ENCODE measurements at regions not wholly inside any gene's neighbourhood (a gene's known extent, or its start where the extent isn't known, plus 50 kb on each side); places are given as distances from the start of the nearest gene placed in this dataset.

DNA sequence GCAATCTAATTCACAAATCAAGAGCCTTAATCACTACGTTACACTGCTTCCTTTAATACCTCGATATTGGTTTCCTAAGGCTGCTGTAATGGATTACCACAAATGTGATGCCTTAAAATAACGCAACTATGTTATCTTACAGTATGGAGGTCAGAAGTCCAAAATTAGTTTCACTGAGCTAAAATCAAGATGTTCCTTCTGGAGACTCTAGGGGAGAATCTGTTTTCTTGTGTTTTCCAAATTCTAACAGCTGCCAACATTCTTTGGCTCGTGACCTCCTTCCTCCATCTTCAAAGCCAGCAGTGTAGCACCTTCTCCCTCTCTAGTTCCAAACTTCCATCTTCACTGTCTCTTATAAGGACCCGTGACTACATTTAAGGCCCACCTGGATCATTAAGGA, 335.0 kb upstream of the NFIA start:
- ATAC-seq (no peak), DNase-seq (no peak)
- Histone ChIP-seq H3K9me3 (no peaks in the 10 kb centered on the region), H3K27ac (no peak overlapping the region), H3K36me3 (no peaks in the 10 kb centered on the region), H3K27me3 (no peaks in the 10 kb centered on the region), H3K4me3 (no peak overlapping the region), H3K4me1 (no peaks in the 10 kb centered on the region)
- TF ChIP-seq, protein P1, sequence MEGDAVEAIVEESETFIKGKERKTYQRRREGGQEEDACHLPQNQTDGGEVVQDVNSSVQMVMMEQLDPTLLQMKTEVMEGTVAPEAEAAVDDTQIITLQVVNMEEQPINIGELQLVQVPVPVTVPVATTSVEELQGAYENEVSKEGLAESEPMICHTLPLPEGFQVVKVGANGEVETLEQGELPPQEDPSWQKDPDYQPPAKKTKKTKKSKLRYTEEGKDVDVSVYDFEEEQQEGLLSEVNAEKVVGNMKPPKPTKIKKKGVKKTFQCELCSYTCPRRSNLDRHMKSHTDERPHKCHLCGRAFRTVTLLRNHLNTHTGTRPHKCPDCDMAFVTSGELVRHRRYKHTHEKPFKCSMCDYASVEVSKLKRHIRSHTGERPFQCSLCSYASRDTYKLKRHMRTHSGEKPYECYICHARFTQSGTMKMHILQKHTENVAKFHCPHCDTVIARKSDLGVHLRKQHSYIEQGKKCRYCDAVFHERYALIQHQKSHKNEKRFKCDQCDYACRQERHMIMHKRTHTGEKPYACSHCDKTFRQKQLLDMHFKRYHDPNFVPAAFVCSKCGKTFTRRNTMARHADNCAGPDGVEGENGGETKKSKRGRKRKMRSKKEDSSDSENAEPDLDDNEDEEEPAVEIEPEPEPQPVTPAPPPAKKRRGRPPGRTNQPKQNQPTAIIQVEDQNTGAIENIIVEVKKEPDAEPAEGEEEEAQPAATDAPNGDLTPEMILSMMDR (IDR thresholded peaks at IDR 0.05): no peak
- intact Hi-C loops (cut with DNase I): no loop called here

DNA sequence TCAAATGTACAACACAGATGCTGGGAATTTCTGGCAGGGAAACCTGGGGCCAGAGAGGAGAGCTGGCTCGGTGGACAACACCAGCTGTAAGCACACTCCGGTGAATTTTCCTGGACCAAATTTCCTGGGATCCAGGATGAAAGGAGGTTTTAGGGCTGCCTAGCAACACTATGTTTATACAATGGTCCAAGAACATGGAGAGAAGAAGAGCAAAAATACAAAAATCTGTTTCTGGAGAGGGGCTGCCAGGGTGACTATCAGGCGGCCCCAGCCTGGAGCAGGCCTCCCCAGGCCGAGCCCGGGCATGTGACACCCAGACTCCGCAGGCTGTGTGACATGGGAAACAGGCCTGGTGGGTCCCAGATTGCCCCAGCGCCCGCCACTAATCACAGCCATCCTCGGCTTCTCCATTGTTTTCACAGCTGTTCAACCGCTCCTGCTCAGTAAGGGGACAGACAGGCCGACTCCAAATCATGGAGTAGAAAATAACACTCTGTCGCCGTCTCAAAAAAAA, 336.0 kb upstream of the NFIA start:
- Histone ChIP-seq H3K27me3 (no peaks in the 10 kb centered on the region), H3K36me3 (no peaks in the 10 kb centered on the region), H3K4me1 (no peaks in the 10 kb centered on the region), H3K4me3 (no peak overlapping the region), H3K27ac (no peak overlapping the region), H3K9me3 (no peaks in the 10 kb centered on the region)
- TF ChIP-seq, protein P1 (IDR thresholded peaks at IDR 0.05): no peak
- no peak for ATAC-seq
- peak in 1 of 4 donors; percentile 51 for DNase-seq
- intact Hi-C loops (cut with DNase I): no loop called here

DNA sequence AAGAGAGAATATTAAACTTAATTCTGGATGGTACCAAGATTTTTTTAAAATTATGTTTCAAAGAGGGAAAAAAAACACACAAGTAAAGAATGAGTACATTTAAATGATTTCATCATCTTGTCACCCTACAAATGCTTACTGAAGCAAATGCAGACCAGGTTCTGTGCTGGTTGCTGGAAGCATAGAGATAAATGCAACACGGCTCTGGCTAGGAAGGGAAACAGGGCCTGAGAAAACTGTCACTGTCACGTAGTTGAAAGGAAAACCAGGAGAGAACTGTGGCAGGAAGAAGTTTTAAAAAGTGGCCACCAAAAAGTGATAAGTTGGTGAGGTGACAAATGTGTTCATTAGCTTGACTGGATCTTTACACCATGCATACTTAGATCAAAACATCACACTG, 336.9 kb upstream of the NFIA start:
- ATAC-seq (no peak), DNase-seq (no peak)

DNA sequence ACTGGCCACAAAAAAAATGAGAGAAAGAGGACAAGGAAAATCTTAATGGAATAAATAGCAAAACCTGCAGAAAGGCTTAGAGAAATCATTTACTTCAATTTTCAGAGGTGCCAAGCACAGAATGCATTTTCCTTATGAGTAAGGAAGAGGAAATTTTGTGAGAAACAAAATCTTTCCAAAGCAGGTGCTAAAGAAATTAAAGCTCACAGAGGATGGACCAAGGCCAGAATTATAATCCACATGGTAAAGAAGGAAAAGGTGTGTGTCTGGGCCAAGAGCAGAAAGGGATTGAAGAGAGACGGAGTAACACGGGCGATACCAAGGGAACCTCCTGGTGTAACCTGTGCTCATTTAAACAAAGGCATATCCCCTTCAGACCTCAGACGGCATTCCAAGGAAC, 340.0 kb upstream of the NFIA start:
- ATAC-seq: no peak
- no peak overlapping the region for H3K4me3 ChIP-seq
- H3K9me3 ChIP-seq: no peaks in the 10 kb centered on the region
- no peaks in the 10 kb centered on the region for H3K27me3 ChIP-seq
- intact Hi-C loops (cut with DNase I): no loop called here
- H3K4me1 ChIP-seq: no peaks in the 10 kb centered on the region
- DNase-seq: no peak
- TF ChIP-seq, protein P1 (IDR thresholded peaks at IDR 0.05): no peak
- H3K36me3 ChIP-seq: no peaks in the 10 kb centered on the region
- no peak overlapping the region for H3K27ac ChIP-seq

More for the DNA sequence above, 336.9 kb upstream of the NFIA start:
- TF ChIP-seq, protein P1 (IDR thresholded peaks at IDR 0.05): no peak
- no peaks in the 10 kb centered on the region for H3K36me3 ChIP-seq
- intact Hi-C loops (cut with DNase I): no loop called here
- H3K9me3 ChIP-seq: no peaks in the 10 kb centered on the region
- no peak overlapping the region for H3K27ac ChIP-seq
- no peaks in the 10 kb centered on the region for H3K4me1 ChIP-seq
- H3K27me3 ChIP-seq: no peaks in the 10 kb centered on the region
- no peak overlapping the region for H3K4me3 ChIP-seq

DNA sequence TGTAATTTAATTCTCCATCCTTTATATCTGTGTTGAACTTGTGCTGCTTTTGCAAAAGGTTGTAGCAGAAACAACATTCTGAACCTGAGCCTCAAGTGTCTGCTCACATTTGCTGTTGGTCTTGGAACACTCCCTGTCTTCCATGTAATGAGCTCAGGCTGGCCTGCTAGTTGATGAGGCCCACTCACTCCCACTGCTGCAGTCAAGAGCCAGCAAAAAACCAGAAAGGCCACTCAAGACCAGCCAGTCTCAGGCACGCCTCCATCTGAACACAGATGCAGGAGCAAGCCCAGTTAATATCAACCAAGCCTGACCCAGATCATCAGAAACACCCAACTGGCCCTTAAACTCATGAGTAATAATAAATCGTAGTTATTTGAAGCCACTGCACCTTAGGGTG, 342.2 kb upstream of the NFIA start:
- Histone ChIP-seq H3K4me3 (no peak overlapping the region), H3K4me1 (no peaks in the 10 kb centered on the region), H3K27me3 (no peaks in the 10 kb centered on the region), H3K9me3 (no peaks in the 10 kb centered on the region), H3K27ac (no peak overlapping the region), H3K36me3 (no peaks in the 10 kb centered on the region)
- ATAC-seq (no peak), DNase-seq (no peak)
- intact Hi-C loops (cut with DNase I): no loop called here
- TF ChIP-seq, protein P1 (IDR thresholded peaks at IDR 0.05): no peak

Measured in left lung (tissue), 4 donors.